ENCODE measurements at regions not wholly inside any gene's neighbourhood (a gene's known extent, or its start where the extent isn't known, plus 50 kb on each side); places are given as distances from the start of the nearest gene placed in this dataset.

DNA sequence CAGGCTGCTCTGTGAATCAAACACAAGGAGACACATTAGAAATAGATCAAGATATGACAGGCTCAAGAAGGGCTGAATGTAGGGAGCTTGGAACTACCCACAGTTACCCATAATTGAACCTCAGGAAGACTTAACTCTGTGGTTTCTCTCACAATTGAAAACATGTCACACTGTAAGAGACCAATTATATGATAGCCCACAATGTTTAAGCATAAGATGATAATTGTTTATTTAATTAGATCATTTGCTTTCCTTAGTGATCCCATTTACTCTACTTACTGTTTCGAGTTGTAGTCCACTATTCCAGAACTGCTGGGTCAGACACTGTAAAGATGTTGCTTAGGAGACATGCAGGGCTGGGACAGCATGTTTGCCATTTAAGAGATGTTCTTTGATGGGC, 201.3 kb upstream of the RARB start:
- TF ChIP-seq, protein P1, sequence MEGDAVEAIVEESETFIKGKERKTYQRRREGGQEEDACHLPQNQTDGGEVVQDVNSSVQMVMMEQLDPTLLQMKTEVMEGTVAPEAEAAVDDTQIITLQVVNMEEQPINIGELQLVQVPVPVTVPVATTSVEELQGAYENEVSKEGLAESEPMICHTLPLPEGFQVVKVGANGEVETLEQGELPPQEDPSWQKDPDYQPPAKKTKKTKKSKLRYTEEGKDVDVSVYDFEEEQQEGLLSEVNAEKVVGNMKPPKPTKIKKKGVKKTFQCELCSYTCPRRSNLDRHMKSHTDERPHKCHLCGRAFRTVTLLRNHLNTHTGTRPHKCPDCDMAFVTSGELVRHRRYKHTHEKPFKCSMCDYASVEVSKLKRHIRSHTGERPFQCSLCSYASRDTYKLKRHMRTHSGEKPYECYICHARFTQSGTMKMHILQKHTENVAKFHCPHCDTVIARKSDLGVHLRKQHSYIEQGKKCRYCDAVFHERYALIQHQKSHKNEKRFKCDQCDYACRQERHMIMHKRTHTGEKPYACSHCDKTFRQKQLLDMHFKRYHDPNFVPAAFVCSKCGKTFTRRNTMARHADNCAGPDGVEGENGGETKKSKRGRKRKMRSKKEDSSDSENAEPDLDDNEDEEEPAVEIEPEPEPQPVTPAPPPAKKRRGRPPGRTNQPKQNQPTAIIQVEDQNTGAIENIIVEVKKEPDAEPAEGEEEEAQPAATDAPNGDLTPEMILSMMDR (IDR thresholded peaks at IDR 0.05; ENCODE audit: extremely low read depth, low read depth, low read length) = no peak
- no peaks in the 10 kb centered on the region for H4K20me1 ChIP-seq (ENCODE audit: insufficient read depth, low read length)
- H3K4me3 ChIP-seq (ENCODE audit: insufficient read depth, low read length) = no peak overlapping the region
- H3K9me3 ChIP-seq (ENCODE audit: low read depth, low read length) = no peaks in the 10 kb centered on the region
- no peak overlapping the region for H2AFZ ChIP-seq (ENCODE audit: low read length)
- no peaks in the 10 kb centered on the region for H3K79me2 ChIP-seq (ENCODE audit: insufficient read depth, low read length)
- no peaks in the 10 kb centered on the region for H3K4me1 ChIP-seq (ENCODE audit: insufficient read depth, low read length)
- no peak overlapping the region for H3K4me2 ChIP-seq (ENCODE audit: insufficient read depth, low read length)
- H3K27me3 ChIP-seq (ENCODE audit: insufficient read depth, low read length) = no peaks in the 10 kb centered on the region
- no peak for DNase-seq (ENCODE audit: insufficient read length, low spot score, missing footprints)
- no peak overlapping the region for H3K27ac ChIP-seq (ENCODE audit: low read depth, low read length)
- no peaks in the 10 kb centered on the region for H3K36me3 ChIP-seq (ENCODE audit: insufficient read depth, low read length)

DNA sequence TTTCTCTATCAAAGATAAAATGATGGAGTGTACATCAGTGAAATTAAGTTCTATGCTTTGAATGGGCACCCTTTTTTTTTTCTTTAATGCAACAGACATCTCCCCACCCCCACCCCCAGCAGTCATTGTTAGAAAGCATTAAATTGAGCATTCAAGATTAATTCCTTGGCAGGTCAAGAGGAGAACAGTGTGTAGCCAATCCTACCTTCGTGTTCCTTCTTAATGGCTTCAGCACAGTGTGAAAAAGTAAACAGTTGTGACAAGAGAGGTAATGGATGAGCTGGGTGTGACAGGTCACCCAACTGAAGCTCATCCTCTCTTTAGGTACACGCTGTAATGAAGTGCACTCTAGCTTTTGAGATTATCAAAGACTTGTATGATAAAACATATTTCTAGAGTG, 198.5 kb upstream of the RARB start:
- Histone ChIP-seq H3K27ac (ENCODE audit: low read depth, low read length) (no peak overlapping the region), H3K4me3 (ENCODE audit: insufficient read depth, low read length) (no peak overlapping the region), H3K4me1 (ENCODE audit: insufficient read depth, low read length) (no peaks in the 10 kb centered on the region), H4K20me1 (ENCODE audit: insufficient read depth, low read length) (no peaks in the 10 kb centered on the region), H3K27me3 (ENCODE audit: insufficient read depth, low read length) (no peaks in the 10 kb centered on the region), H3K79me2 (ENCODE audit: insufficient read depth, low read length) (no peaks in the 10 kb centered on the region), H3K9me3 (ENCODE audit: low read depth, low read length) (no peaks in the 10 kb centered on the region), H3K36me3 (ENCODE audit: insufficient read depth, low read length) (no peaks in the 10 kb centered on the region), H2AFZ (ENCODE audit: low read length) (no peak overlapping the region), H3K4me2 (ENCODE audit: insufficient read depth, low read length) (no peak overlapping the region)
- TF ChIP-seq, protein P1 (IDR thresholded peaks at IDR 0.05; ENCODE audit: extremely low read depth, low read depth, low read length) = no peak
- no peak for DNase-seq (ENCODE audit: insufficient read length, low spot score, missing footprints)

DNA sequence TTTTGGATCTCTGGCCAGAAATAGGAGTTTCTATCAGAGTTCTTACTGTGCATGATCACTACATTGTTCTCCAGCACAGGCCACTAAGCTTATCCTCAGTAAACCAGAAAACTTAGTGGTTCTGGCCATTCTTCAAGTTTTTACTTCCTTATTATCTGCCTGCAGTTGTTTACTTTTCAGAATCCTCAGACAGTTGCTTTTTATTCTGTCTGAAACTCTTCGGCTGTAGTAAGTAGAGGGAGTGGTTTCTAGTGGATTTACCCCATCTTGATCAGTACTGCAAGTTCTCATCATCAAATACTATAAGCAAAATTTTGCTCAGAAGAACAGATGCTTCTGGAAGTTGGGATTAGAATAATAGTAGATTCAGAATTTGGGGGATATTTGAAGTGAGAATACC, 193.0 kb upstream of the RARB start:
- TF ChIP-seq, protein P1 (IDR thresholded peaks at IDR 0.05; ENCODE audit: extremely low read depth, low read depth, low read length) = no peak
- Histone ChIP-seq H3K4me1 (ENCODE audit: insufficient read depth, low read length) (no peaks in the 10 kb centered on the region), H3K9me3 (ENCODE audit: low read depth, low read length) (no peaks in the 10 kb centered on the region), H3K36me3 (ENCODE audit: insufficient read depth, low read length) (no peaks in the 10 kb centered on the region), H3K79me2 (ENCODE audit: insufficient read depth, low read length) (no peaks in the 10 kb centered on the region), H3K4me3 (ENCODE audit: insufficient read depth, low read length) (no peak overlapping the region), H4K20me1 (ENCODE audit: insufficient read depth, low read length) (no peaks in the 10 kb centered on the region), H2AFZ (ENCODE audit: low read length) (no peak overlapping the region), H3K27me3 (ENCODE audit: insufficient read depth, low read length) (no peaks in the 10 kb centered on the region), H3K27ac (ENCODE audit: low read depth, low read length) (no peak overlapping the region), H3K4me2 (ENCODE audit: insufficient read depth, low read length) (no peak overlapping the region)
- DNase-seq (ENCODE audit: insufficient read length, low spot score, missing footprints) = no peak

DNA sequence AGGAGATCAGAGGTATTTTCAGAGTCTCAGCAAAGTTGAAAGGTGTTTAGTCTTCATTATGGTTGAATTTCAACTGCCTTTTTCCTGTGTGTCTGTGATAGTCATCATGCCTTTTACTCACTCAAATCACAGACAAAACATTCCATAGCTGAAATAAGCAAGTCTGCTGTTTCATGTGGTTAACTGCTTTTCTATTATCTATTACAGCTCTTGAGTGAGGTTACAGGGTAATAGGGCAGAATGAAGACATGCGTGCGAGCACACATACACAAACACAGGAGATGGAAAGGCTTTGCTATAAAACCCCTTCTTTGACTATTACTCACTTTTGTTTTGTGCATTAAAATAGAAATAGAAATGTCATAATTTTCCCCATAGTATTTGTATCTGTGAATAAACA, 192.6 kb upstream of the RARB start:
- no peaks in the 10 kb centered on the region for H4K20me1 ChIP-seq (ENCODE audit: insufficient read depth, low read length)
- no peaks in the 10 kb centered on the region for H3K4me1 ChIP-seq (ENCODE audit: insufficient read depth, low read length)
- H3K9me3 ChIP-seq (ENCODE audit: low read depth, low read length) = no peaks in the 10 kb centered on the region
- H3K36me3 ChIP-seq (ENCODE audit: insufficient read depth, low read length) = no peaks in the 10 kb centered on the region
- H3K27ac ChIP-seq (ENCODE audit: low read depth, low read length) = no peak overlapping the region
- no peak overlapping the region for H2AFZ ChIP-seq (ENCODE audit: low read length)
- no peak overlapping the region for H3K4me3 ChIP-seq (ENCODE audit: insufficient read depth, low read length)
- H3K79me2 ChIP-seq (ENCODE audit: insufficient read depth, low read length) = no peaks in the 10 kb centered on the region
- H3K27me3 ChIP-seq (ENCODE audit: insufficient read depth, low read length) = no peaks in the 10 kb centered on the region
- no peak overlapping the region for H3K4me2 ChIP-seq (ENCODE audit: insufficient read depth, low read length)
- no peak for DNase-seq (ENCODE audit: insufficient read length, low spot score, missing footprints)
- TF ChIP-seq, protein P1 (IDR thresholded peaks at IDR 0.05; ENCODE audit: extremely low read depth, low read depth, low read length) = no peak
